NB4 (cell line): ENCODE measurements at regions not wholly inside any gene's neighbourhood (a gene's known extent, or its start where the extent isn't known, plus 50 kb on each side); places are given as distances from the start of the nearest gene placed in this dataset.

Experiments
- DNase-seq: peaks from one replicate; pipeline ENCODE4 v3.0.0; 2010; ENCODE audit warnings: low read depth
- H3K4me3 ChIP-seq: one replicate; pipeline ENCODE4 v1.5.1; 2011; ENCODE audit warnings: mild to moderate bottlenecking, low read depth, low read length, moderate library complexity
- CTCF ChIP-seq: IDR thresholded peaks from one replicate; pipeline ENCODE4 v1.5.1; 2012; ENCODE audit warnings: low read depth, low read length
- MAX ChIP-seq: IDR thresholded peaks from 2 replicates; pipeline ENCODE4 v1.6.1; 2011; ENCODE audit warnings: low read depth, low read length
- MYC ChIP-seq: IDR thresholded peaks from 2 replicates; pipeline ENCODE4 v1.6.1; 2011; ENCODE audit warnings: low read depth, low read length
- POLR2A ChIP-seq: IDR thresholded peaks from 2 replicates; pipeline ENCODE4 v1.6.1; 2011; ENCODE audit warnings: mild to moderate bottlenecking; ENCODE audit not compliant: insufficient read length; ENCODE audit errors: extremely low read depth

- no peak overlapping the region for H3K4me3 ChIP-seq
- no peak for DNase-seq
- no peak for TF ChIP-seq CTCF
- TF ChIP-seq MYC: no peak
- TF ChIP-seq MAX: no peak
- no peak for TF ChIP-seq POLR2A
Observed at GRCh38 chrX:102029026-102029425, 96.5 kb upstream of the TCEAL2 start.

GRCh38 chrX:102018208-102018607 lies 86.4 kb upstream of the ZMAT1 start:
- TF ChIP-seq CTCF (no peak), MAX (no peak), MYC (no peak), POLR2A (no peak)
- no peak overlapping the region for H3K4me3 ChIP-seq
- no peak for DNase-seq

- H3K4me3 ChIP-seq: no peak overlapping the region
- no peak for DNase-seq
- TF ChIP-seq MYC: no peak
- TF ChIP-seq MAX: no peak
- no peak for TF ChIP-seq POLR2A
- TF ChIP-seq CTCF: no peak
Observed at GRCh38 chrX:102008901-102009300, 77.1 kb upstream of the ZMAT1 start.

GRCh38 chrX:101999644-102000539 lies 68.1 kb upstream of the ZMAT1 start:
- H3K4me3 ChIP-seq: no peak overlapping the region
- TF ChIP-seq POLR2A: no peak
- TF ChIP-seq MAX: no peak
- TF ChIP-seq CTCF: no peak
- no peak for TF ChIP-seq MYC
- DNase-seq: no peak

GRCh38 chrX:101993335-101993734 lies 61.5 kb upstream of the ZMAT1 start:
- DNase-seq: no peak
- H3K4me3 ChIP-seq: no peak overlapping the region
- no peak for TF ChIP-seq MAX
- TF ChIP-seq CTCF: no peak
- TF ChIP-seq POLR2A: no peak
- no peak for TF ChIP-seq MYC
